Stimulated activated CD4-positive, alpha-beta T cell treated with anti-CD3 and anti-CD28 coated beads, Interleukin-1b, Interleukin-23, amount 100 ng/mL, for 4 hours (primary cell): ENCODE measurements at regions not wholly inside any gene's neighbourhood (a gene's known extent, or its start where the extent isn't known, plus 50 kb on each side); places are given as distances from the start of the nearest gene placed in this dataset.
"Not testable (repeated sequence)": the region's sequence is repeated elsewhere in the genome, so short reads cannot be mapped to it uniquely, and the experiment has no call there.

Experiments used
- DNase-seq, 2 donors: peaks; one replicate each; pipeline ENCODE4 v3.0.0-alpha.2; 2020; ENCODE audit warnings: low read depth in 2 of 2

GRCh38 chr10:121378251-121378801 lies 219.9 kb downstream of the FGFR2 start:
- DNase-seq: no peak

- DNase-seq: no peak
Observed at GRCh38 chr10:121379013-121379412, 219.2 kb downstream of the FGFR2 start.

- no peak for DNase-seq
Observed at GRCh38 chr10:121380211-121380610, 218.0 kb downstream of the FGFR2 start.

GRCh38 chr10:121382029-121382520 lies 216.2 kb downstream of the FGFR2 start:
- not testable (repeated sequence) for DNase-seq

- no peak for DNase-seq
Observed at GRCh38 chr10:121385136-121385535, 213.1 kb downstream of the FGFR2 start.

GRCh38 chr10:121392657-121393056 lies 205.6 kb downstream of the FGFR2 start:
- DNase-seq: no peak

- no peak for DNase-seq
Observed at GRCh38 chr10:121393522-121393921, 204.7 kb downstream of the FGFR2 start.

GRCh38 chr10:121400507-121400906 lies 197.7 kb downstream of the FGFR2 start:
- DNase-seq: not testable (repeated sequence)

GRCh38 chr10:121403527-121403926 lies 194.7 kb downstream of the FGFR2 start:
- no peak for DNase-seq

- DNase-seq: no peak
Observed at GRCh38 chr10:121404611-121405010, 193.6 kb downstream of the FGFR2 start.

GRCh38 chr10:121405096-121405495 lies 193.1 kb downstream of the FGFR2 start:
- no peak for DNase-seq

- DNase-seq: no peak
Observed at GRCh38 chr10:121405549-121405948, 192.7 kb downstream of the FGFR2 start.

GRCh38 chr10:121405953-121406352 lies 192.3 kb downstream of the FGFR2 start:
- DNase-seq: no peak

- no peak for DNase-seq
Observed at GRCh38 chr10:121406823-121407545, 191.3 kb downstream of the FGFR2 start.

- no peak for DNase-seq
Observed at GRCh38 chr10:121409466-121410104, 188.7 kb downstream of the FGFR2 start.

GRCh38 chr10:121411004-121411403 lies 187.2 kb downstream of the FGFR2 start:
- DNase-seq: no peak

- no peak for DNase-seq
Observed at GRCh38 chr10:121413951-121414350, 184.3 kb downstream of the FGFR2 start.

- no peak for DNase-seq
Observed at GRCh38 chr10:121414366-121415062, 183.7 kb downstream of the FGFR2 start.

GRCh38 chr10:121415063-121415399 lies 183.2 kb downstream of the FGFR2 start:
- no peak for DNase-seq

- no peak for DNase-seq
Observed at GRCh38 chr10:121416071-121416470, 182.2 kb downstream of the FGFR2 start.

- no peak for DNase-seq
Observed at GRCh38 chr10:121417298-121417697, 180.9 kb downstream of the FGFR2 start.

- DNase-seq: no peak
Observed at GRCh38 chr10:121418126-121418777, 180.0 kb downstream of the FGFR2 start.
